ENCODE measurements at regions not wholly inside any gene's neighbourhood (a gene's known extent, or its start where the extent isn't known, plus 50 kb on each side); places are given as distances from the start of the nearest gene placed in this dataset.

DNA sequence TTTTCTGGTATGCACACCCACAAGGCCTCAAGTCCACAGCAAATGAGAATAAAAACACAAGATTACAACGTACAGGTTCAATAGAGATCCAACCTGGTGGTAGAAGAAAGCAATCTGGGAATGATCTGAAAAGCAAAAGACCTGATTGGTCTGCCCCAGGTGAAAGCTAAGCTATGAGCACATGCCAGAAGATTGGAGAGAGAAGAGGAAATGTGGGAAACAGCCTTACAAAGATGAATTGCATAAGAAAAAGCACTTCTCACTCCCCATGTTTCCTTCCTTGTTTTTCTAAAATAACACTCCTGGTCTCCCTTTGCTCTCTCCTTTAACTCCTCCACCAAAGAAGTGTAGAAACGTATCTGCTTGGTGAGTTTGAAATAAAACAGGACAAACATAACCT, 77.3 kb upstream of the ANO6 start:
- TF ChIP-seq, protein P1, sequence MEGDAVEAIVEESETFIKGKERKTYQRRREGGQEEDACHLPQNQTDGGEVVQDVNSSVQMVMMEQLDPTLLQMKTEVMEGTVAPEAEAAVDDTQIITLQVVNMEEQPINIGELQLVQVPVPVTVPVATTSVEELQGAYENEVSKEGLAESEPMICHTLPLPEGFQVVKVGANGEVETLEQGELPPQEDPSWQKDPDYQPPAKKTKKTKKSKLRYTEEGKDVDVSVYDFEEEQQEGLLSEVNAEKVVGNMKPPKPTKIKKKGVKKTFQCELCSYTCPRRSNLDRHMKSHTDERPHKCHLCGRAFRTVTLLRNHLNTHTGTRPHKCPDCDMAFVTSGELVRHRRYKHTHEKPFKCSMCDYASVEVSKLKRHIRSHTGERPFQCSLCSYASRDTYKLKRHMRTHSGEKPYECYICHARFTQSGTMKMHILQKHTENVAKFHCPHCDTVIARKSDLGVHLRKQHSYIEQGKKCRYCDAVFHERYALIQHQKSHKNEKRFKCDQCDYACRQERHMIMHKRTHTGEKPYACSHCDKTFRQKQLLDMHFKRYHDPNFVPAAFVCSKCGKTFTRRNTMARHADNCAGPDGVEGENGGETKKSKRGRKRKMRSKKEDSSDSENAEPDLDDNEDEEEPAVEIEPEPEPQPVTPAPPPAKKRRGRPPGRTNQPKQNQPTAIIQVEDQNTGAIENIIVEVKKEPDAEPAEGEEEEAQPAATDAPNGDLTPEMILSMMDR (IDR thresholded peaks at IDR 0.05), result no peak
- no peak for TF ChIP-seq EZH2 (IDR thresholded peaks at IDR 0.05; ENCODE audit: borderline replicate concordance, insufficient read depth, low read depth, low read length, poor library complexity, severe bottlenecking)
